ENCODE measurements at regions not wholly inside any gene's neighbourhood (a gene's known extent, or its start where the extent isn't known, plus 50 kb on each side); places are given as distances from the start of the nearest gene placed in this dataset.

- TF ChIP-seq GMEB1 (CRISPR knock-in tag; IDR thresholded peaks at IDR 0.05) = no peak
Observed at GRCh38 chr10:28479927-28480627, 52.8 kb upstream of the WAC start (continued).

GRCh38 chr10:28480628-28480965 lies 52.3 kb upstream of the WAC start:
- Histone ChIP-seq H3K9me1 (ENCODE audit: control insufficient read depth, insufficient read depth, low read length) (no peaks in the 10 kb centered on the region), H3K36me3 (ENCODE audit: control insufficient read depth, insufficient read depth, low read length) (no peaks in the 10 kb centered on the region), H4K20me1 (replicated peaks; ENCODE audit: control insufficient read depth, insufficient read depth, low read length) (no peaks in the 10 kb centered on the region), H3K9ac (ENCODE audit: insufficient read depth in 1 of 2, low read depth in 2 of 2, low read length in 2 of 2) (no peak overlapping the region), H3K4me1 (replicated peaks in 1 of 2; ENCODE audit: control insufficient read depth in 2 of 2, insufficient read depth in 2 of 2, low read length in 2 of 2) (peaks cover 13 to 29% of the 10 kb centered on the region in 2 experiments; a peak in 4 of 5 replicates), H3K4me3 (no peak overlapping the region), H3K27me3 (ENCODE audit: control insufficient read depth in 2 of 2, insufficient read depth in 2 of 2, low read length in 2 of 2) (no peaks in the 10 kb centered on the region), H2AFZ (ENCODE audit: low read depth, low read length) (no peak overlapping the region), H3K9me3 (replicated peaks; ENCODE audit: control insufficient read depth, insufficient read depth, low read depth, low read length) (no peaks in the 10 kb centered on the region), H3K27ac (ENCODE audit: extremely low read depth, low read depth, low read length) (no peak overlapping the region), H3K79me2 (ENCODE audit: control insufficient read depth, insufficient read depth, low read length) (no peaks in the 10 kb centered on the region), H3K4me2 (ENCODE audit: insufficient read depth, low read length) (peak overlapping the region; percentile 6; the same call in 1 of the 2 replicates)
- no peak for FAIRE-seq
- ChIA-PET CTCF (ENCODE audit: low intra/inter-chr PET ratio) (no interaction called here), POLR2A (interaction anchor here (0.8 to 1.2 kb wide), 2 partner anchors 9 to 11 kb away, joined by 3 to 4 read pairs; no protein-coding TSS in a partner anchor)
- in situ Hi-C loops (cut with MboI) (no loop called here), intact Hi-C loops (cut with micrococcal nuclease) (no loop called here)
- no peak for DNase-seq (ENCODE audit: extremely low read depth in 1 of 4, low spot score in 3 of 4)
- no TSS peak for BruUV-seq (replicated peaks)
- WGBS (ENCODE audit: insufficient coverage, low coverage, missing lambda C conversion rate) = 28% methylated on average over 3 of the region's 3 CpGs
- no peak for ATAC-seq
- TF ChIP-seq TAL1 (IDR thresholded peaks at IDR 0.05) = 0 out of 2 replicates have a peak, but pooled peaks have one; percentile 12
- TF ChIP-seq TCF3 (CRISPR knock-in tag; IDR thresholded peaks at IDR 0.05) = peak; percentile 40
- peak; percentile 51; the same call in 1 of the 2 replicates for TF ChIP-seq CBFA2T3 (IDR thresholded peaks at IDR 0.05)
- no peak for TF ChIP-seq ZBTB1 (CRISPR knock-in tag; IDR thresholded peaks at IDR 0.05; ENCODE audit: borderline replicate concordance, low read depth)
